GM08714 (cell line): ENCODE measurements at regions not wholly inside any gene's neighbourhood (a gene's known extent, or its start where the extent isn't known, plus 50 kb on each side); places are given as distances from the start of the nearest gene placed in this dataset.

ENCODE experiments used
- H3K4me3 ChIP-seq: fragments of 200-500 bp; sonication (Bioruptor generic); 2 replicates; pipeline ENCODE4 v1.5.1; 2014; ENCODE audit warnings: mild to moderate bottlenecking, low read length, inconsistent platforms
- ZNF274 ChIP-seq: IDR thresholded peaks from 2 replicates; pipeline ENCODE4 v1.6.1; 2012; ENCODE audit warnings: mild to moderate bottlenecking, low read depth, low read length

- no peak overlapping the region for H3K4me3 ChIP-seq
- TF ChIP-seq ZNF274 = no peak
Observed at GRCh38 chr22:49203091-49203858, 624.4 kb downstream of the BRD1 start.

GRCh38 chr22:49202226-49202625 lies 625.4 kb downstream of the BRD1 start:
- no peak overlapping the region for H3K4me3 ChIP-seq
- TF ChIP-seq ZNF274 = no peak

- H3K4me3 ChIP-seq = no peak overlapping the region
- no peak for TF ChIP-seq ZNF274
Observed at GRCh38 chr22:49201046-49201970, 626.4 kb downstream of the BRD1 start.

- H3K4me3 ChIP-seq = no peak overlapping the region
- TF ChIP-seq ZNF274 = no peak
Observed at GRCh38 chr22:49199224-49199623, 628.4 kb downstream of the BRD1 start.

- no peak overlapping the region for H3K4me3 ChIP-seq
- TF ChIP-seq ZNF274 = no peak
Observed at GRCh38 chr22:49198705-49199084, 629.0 kb downstream of the BRD1 start.

GRCh38 chr22:49197986-49198704 lies 629.5 kb downstream of the BRD1 start:
- no peak overlapping the region for H3K4me3 ChIP-seq
- TF ChIP-seq ZNF274 = no peak

- H3K4me3 ChIP-seq = no peak overlapping the region
- TF ChIP-seq ZNF274 = no peak
Observed at GRCh38 chr22:49197505-49197904, 630.2 kb downstream of the BRD1 start.

GRCh38 chr22:49196046-49196511 lies 631.6 kb downstream of the BRD1 start:
- TF ChIP-seq ZNF274 = no peak
- no peak overlapping the region for H3K4me3 ChIP-seq

GRCh38 chr22:49195636-49196035 lies 632.0 kb downstream of the BRD1 start:
- no peak overlapping the region for H3K4me3 ChIP-seq
- TF ChIP-seq ZNF274 = no peak

GRCh38 chr22:49193901-49194465 lies 633.7 kb downstream of the BRD1 start:
- no peak overlapping the region for H3K4me3 ChIP-seq
- TF ChIP-seq ZNF274 = no peak

GRCh38 chr22:49193348-49193747 lies 634.3 kb downstream of the BRD1 start:
- TF ChIP-seq ZNF274 = no peak

GRCh38 chr22:49192857-49193250 lies 634.8 kb downstream of the BRD1 start:
- TF ChIP-seq ZNF274 = no peak
- no peak overlapping the region for H3K4me3 ChIP-seq

More at GRCh38 chr22:49193348-49193747, 634.3 kb downstream of the BRD1 start:
- H3K4me3 ChIP-seq = no peak overlapping the region

GRCh38 chr22:49192180-49192856 lies 635.4 kb downstream of the BRD1 start:
- no peak overlapping the region for H3K4me3 ChIP-seq
- no peak for TF ChIP-seq ZNF274
